A673 (cell line): ENCODE measurements at regions not wholly inside any gene's neighbourhood (a gene's known extent, or its start where the extent isn't known, plus 50 kb on each side); places are given as distances from the start of the nearest gene placed in this dataset.

ENCODE experiments used
- BruUV-seq: library from RNA; stranded (reverse); fragments of 400-500 nt; replicated peaks from 2 replicates; lab custom pipeline; 2021; lab: Mats Ljungman, UMichigan
- CTCF ChIA-PET: fragments of 300-600 bp; sonication (Branson Sonifier 250); formaldehyde crosslinking; loops from one replicate; lab custom pipeline; 2022; ENCODE audit warnings: antibody characterized with exemption; lab: Charles Lee
- POLR2A ChIA-PET: fragments of 300-600 bp; sonication (Branson Sonifier 250); formaldehyde crosslinking; loops from one replicate; lab custom pipeline; 2022; ENCODE audit warnings: antibody characterized with exemption; ENCODE audit not compliant: low non-redundant PET; lab: Charles Lee
- DNase-seq: peaks from one replicate; pipeline ENCODE4 v3.0.0-alpha.2; 2015; ENCODE audit warnings: low spot score
- H3K27ac ChIP-seq: fragments of 200-600 bp; sonication (generic); 2 replicates; pipeline ENCODE4 v1.5.1; 2016; ENCODE audit warnings: mixed run types, low read depth, mild to moderate bottlenecking, mixed read lengths, antibody characterized with exemption, low read length; ENCODE audit not compliant: poor library complexity, severe bottlenecking
- H3K27me3 ChIP-seq: fragments of 200-600 bp; sonication (generic); replicated peaks from 2 replicates; pipeline ENCODE4 v1.6.1; 2017; ENCODE audit warnings: mixed run types, low read depth, mild to moderate bottlenecking, mixed read lengths, antibody characterized with exemption, low read length; ENCODE audit not compliant: insufficient read depth, poor library complexity
- H3K36me3 ChIP-seq: fragments of 200-600 bp; sonication (generic); 2 replicates; pipeline ENCODE4 v1.6.1; 2016; ENCODE audit warnings: mixed run types, mild to moderate bottlenecking, mixed read lengths, antibody characterized with exemption, low read length; ENCODE audit not compliant: insufficient read depth, poor library complexity, severe bottlenecking
- H3K4me1 ChIP-seq: fragments of 200-600 bp; sonication (generic); 2 replicates; pipeline ENCODE4 v1.6.1; 2017; ENCODE audit warnings: mixed run types, mild to moderate bottlenecking, mixed read lengths, antibody characterized with exemption, low read length; ENCODE audit not compliant: insufficient read depth, poor library complexity, severe bottlenecking
- H3K4me3 ChIP-seq: fragments of 200-600 bp; sonication (generic); 2 replicates; pipeline ENCODE4 v1.5.1; 2016; ENCODE audit warnings: low read depth, mixed run types, mild to moderate bottlenecking, mixed read lengths, low read length; ENCODE audit not compliant: poor library complexity, severe bottlenecking
- H3K9me3 ChIP-seq: fragments of 200-600 bp; sonication (generic); 2 replicates; pipeline ENCODE4 v1.6.1; 2016; ENCODE audit warnings: mixed run types, low read depth, mild to moderate bottlenecking, mixed read lengths, antibody characterized with exemption, low read length; ENCODE audit not compliant: poor library complexity, severe bottlenecking
- EZH2 ChIP-seq: fragments of 200-600 bp; sonication (generic); IDR thresholded peaks from 2 replicates; pipeline ENCODE4 v1.6.1; 2017; ENCODE audit warnings: borderline replicate concordance, low read depth, mild to moderate bottlenecking, mixed read lengths, antibody characterized with exemption, low read length; ENCODE audit not compliant: poor library complexity, severe bottlenecking
- intact Hi-C: fragments of 100-400 bp; cut with micrococcal nuclease; formaldehyde crosslinking; loops from one replicate; pipeline ENCODE4 v1.10.0; 2022; ENCODE audit not compliant: unreplicated experiment
- TF ChIP-seq, protein P1 (sequence below): fragments of 300-800, 200-600 bp; sonication (generic); conservative IDR thresholded peaks from 2 replicates; pipeline ENCODE4 v1.5.1; 2017; ENCODE audit warnings: low read depth, mild to moderate bottlenecking, antibody characterized with exemption, low read length, moderate library complexity, mixed read lengths

DNA sequence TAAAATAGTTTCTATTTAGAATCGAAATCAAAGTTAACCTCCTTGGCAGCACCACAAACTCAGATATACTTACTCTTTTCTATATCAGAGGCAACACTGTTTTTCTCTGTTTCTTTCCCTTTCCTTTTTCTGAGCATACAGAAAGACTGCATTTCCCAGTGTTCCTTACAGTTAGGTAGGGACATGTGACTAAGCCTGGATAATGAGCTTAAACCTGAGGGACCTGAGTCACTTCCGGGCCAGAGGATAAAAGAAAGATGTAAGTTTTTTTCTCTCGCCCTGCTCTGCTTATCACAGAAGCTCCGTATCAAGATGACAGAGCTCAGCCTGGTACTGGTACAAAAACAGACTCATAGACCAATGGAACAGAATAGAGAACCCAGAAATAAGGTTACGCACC is 531.9 kb downstream of the KLF12 start:
- CTCF ChIA-PET, result no interaction called here
- Histone ChIP-seq H3K4me3 (no peak overlapping the region), H3K27ac (no peak overlapping the region), H3K9me3 (no peaks in the 10 kb centered on the region), H3K4me1 (no peaks in the 10 kb centered on the region), H3K27me3 (no peaks in the 10 kb centered on the region), H3K36me3 (no peaks in the 10 kb centered on the region)
- POLR2A ChIA-PET, result no interaction called here
- peak; percentile 48 for DNase-seq
- intact Hi-C loops, result no loop called here
- BruUV-seq, result no TSS peak
- no peak for TF ChIP-seq EZH2
- TF ChIP-seq, protein P1, sequence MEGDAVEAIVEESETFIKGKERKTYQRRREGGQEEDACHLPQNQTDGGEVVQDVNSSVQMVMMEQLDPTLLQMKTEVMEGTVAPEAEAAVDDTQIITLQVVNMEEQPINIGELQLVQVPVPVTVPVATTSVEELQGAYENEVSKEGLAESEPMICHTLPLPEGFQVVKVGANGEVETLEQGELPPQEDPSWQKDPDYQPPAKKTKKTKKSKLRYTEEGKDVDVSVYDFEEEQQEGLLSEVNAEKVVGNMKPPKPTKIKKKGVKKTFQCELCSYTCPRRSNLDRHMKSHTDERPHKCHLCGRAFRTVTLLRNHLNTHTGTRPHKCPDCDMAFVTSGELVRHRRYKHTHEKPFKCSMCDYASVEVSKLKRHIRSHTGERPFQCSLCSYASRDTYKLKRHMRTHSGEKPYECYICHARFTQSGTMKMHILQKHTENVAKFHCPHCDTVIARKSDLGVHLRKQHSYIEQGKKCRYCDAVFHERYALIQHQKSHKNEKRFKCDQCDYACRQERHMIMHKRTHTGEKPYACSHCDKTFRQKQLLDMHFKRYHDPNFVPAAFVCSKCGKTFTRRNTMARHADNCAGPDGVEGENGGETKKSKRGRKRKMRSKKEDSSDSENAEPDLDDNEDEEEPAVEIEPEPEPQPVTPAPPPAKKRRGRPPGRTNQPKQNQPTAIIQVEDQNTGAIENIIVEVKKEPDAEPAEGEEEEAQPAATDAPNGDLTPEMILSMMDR, result no peak

DNA sequence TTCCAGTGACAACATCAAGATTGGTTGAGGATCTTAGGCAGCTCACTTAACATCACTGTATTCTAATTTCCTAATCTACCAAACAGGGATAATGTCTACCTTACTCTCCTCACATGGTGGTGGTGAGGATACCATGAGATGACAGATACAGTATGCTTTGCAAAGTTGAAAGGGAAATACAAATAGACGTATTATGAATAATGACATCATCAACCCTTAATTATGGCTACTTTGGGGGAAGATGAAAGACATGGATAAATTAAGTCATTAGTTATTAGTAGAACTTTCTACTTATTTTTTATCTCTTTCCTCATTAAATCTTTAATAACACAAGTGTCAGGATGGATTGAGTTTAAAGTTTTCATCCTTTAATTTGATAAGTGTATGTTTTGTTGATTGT is 532.5 kb downstream of the KLF12 start:
- no peak for DNase-seq
- POLR2A ChIA-PET, result no interaction called here
- Histone ChIP-seq H3K4me1 (no peaks in the 10 kb centered on the region), H3K27me3 (no peaks in the 10 kb centered on the region), H3K4me3 (no peak overlapping the region), H3K36me3 (no peaks in the 10 kb centered on the region), H3K9me3 (no peaks in the 10 kb centered on the region), H3K27ac (no peak overlapping the region)
- no peak for TF ChIP-seq EZH2
- TF ChIP-seq, protein P1, result no peak
- BruUV-seq, result no TSS peak
- CTCF ChIA-PET, result no interaction called here
- intact Hi-C loops, result no loop called here

DNA sequence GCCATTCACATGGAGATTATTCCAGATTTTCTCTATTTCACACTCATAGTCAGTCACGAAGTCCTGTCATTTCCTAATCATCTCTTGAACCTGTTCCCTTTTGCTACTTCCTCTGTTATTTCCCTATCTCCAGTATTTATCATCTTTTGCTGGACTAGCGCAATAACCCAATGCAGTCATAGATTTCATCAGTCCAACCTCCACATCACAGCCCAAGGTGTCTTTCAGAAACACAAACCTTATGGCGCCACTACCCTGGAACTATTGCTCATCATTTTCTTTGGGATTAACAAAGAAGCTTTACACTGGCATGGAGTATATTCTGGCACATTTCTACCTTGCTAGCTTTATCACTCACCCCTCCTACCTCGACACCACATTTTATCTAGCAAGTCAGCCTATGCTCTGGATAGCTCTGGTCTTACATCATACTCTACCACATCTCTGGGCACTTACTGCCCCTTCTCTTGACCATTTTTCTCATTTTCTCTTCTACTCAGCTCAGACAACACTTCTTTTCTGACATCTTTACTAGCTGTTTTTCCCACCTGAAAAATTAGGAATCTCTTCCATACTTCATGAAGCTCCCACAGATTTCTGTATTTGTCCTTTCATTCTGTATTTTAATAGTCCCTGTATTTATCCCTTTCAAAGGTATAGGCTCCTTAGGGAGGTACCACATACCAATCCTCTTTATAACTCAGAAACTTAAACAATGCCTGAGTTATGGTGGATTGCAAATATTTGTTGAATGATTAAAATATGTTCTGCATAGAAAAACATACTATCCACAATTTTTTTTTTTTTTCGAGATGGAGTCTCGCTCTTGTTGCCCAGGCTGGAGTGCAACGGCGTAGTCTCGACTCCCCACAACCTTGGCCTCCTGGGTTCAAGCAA is 534.7 kb downstream of the KLF12 start:
- ChIA-PET POLR2A (no interaction called here), CTCF (no interaction called here)
- no peaks in the 10 kb centered on the region for H3K9me3 ChIP-seq
- no TSS peak for BruUV-seq
- intact Hi-C loops, result no loop called here
- H3K4me1 ChIP-seq, result no peaks in the 10 kb centered on the region
- no peak for TF ChIP-seq EZH2
- TF ChIP-seq, protein P1, result no peak
- H3K36me3 ChIP-seq, result no peaks in the 10 kb centered on the region
- no peak overlapping the region for H3K27ac ChIP-seq
- H3K27me3 ChIP-seq, result no peaks in the 10 kb centered on the region
- H3K4me3 ChIP-seq, result no peak overlapping the region
- DNase-seq, result no peak
